ENCODE measurements at regions not wholly inside any gene's neighbourhood (a gene's known extent, or its start where the extent isn't known, plus 50 kb on each side); places are given as distances from the start of the nearest gene placed in this dataset.

DNA sequence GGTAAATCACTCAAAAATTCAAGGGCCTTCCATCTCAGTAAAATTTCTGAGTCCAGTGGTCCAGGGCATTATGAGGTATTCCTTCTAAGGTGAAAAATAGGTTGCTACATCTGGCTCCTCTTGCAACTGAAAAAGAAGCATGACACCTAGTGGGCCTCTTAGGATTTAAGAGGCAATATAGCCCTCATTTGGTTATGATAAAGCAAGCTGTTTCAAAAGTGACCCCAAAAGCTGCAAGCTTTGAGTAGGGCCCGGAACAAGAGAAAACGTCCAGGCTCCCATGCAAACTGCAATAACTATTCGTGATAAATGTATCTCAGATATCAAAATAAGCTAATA is 1910.2 kb upstream of the PRR20A start:
- no peak for TF ChIP-seq POLR2A (IDR thresholded peaks at IDR 0.05; ENCODE audit: low read depth, low read length)
- no peak for TF ChIP-seq POLR2AphosphoS5 (IDR thresholded peaks at IDR 0.05; ENCODE audit: insufficient read depth, low read depth, low read length)
- TF ChIP-seq, protein P1, sequence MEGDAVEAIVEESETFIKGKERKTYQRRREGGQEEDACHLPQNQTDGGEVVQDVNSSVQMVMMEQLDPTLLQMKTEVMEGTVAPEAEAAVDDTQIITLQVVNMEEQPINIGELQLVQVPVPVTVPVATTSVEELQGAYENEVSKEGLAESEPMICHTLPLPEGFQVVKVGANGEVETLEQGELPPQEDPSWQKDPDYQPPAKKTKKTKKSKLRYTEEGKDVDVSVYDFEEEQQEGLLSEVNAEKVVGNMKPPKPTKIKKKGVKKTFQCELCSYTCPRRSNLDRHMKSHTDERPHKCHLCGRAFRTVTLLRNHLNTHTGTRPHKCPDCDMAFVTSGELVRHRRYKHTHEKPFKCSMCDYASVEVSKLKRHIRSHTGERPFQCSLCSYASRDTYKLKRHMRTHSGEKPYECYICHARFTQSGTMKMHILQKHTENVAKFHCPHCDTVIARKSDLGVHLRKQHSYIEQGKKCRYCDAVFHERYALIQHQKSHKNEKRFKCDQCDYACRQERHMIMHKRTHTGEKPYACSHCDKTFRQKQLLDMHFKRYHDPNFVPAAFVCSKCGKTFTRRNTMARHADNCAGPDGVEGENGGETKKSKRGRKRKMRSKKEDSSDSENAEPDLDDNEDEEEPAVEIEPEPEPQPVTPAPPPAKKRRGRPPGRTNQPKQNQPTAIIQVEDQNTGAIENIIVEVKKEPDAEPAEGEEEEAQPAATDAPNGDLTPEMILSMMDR (IDR thresholded peaks at IDR 0.05; ENCODE audit: extremely low read depth in 1 of 2, insufficient read depth in 1 of 2, low read depth in 1 of 2, low read length in 2 of 2): no peak
- TF ChIP-seq MYC (IDR thresholded peaks at IDR 0.05; ENCODE audit: low read depth, low read length): no peak
- TF ChIP-seq, protein P2, sequence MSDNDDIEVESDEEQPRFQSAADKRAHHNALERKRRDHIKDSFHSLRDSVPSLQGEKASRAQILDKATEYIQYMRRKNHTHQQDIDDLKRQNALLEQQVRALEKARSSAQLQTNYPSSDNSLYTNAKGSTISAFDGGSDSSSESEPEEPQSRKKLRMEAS (IDR thresholded peaks at IDR 0.05; ENCODE audit: insufficient read depth, insufficient read length): no peak
- TF ChIP-seq EZH2 (IDR thresholded peaks at IDR 0.05; ENCODE audit: borderline replicate concordance, low read depth, low read length, severe bottlenecking): no peak
- TF ChIP-seq FOS (IDR thresholded peaks at IDR 0.05; ENCODE audit: borderline replicate concordance, insufficient read depth, low read length): no peak
- TF ChIP-seq JUN (IDR thresholded peaks at IDR 0.05; ENCODE audit: borderline replicate concordance, insufficient read depth, insufficient read length, low read depth): no peak
- TF ChIP-seq GATA2 (IDR thresholded peaks at IDR 0.05; ENCODE audit: insufficient read depth, insufficient read length, low read depth, low read length): no peak
